Activated T-helper 2 cell treated with anti-CD3 and anti-CD28 coated beads, Interferon-gamma antibody, Interleukin-2, Interleukin-4, amounts not matched to agents 10 μg/mL and 5 μg/mL and 100 μg/mL, durations not matched to agents 14 hours and 24 hours and 36 hours (primary cell): ENCODE measurements at regions not wholly inside any gene's neighbourhood (a gene's known extent, or its start where the extent isn't known, plus 50 kb on each side); places are given as distances from the start of the nearest gene placed in this dataset.
"Not testable (repeated sequence)": the region's sequence is repeated elsewhere in the genome, so short reads cannot be mapped to it uniquely, and the experiment has no call there.

ENCODE experiments used
- DNase-seq: peaks from one replicate; pipeline ENCODE4 v3.0.0; 2021; ENCODE audit warnings: low spot score
- H3K27ac Mint-ChIP-seq: one replicate; pipeline ENCODE4 v1.8.0; 2021; ENCODE audit warnings: mixed read lengths
- H3K27me3 Mint-ChIP-seq: one replicate; pipeline ENCODE4 v1.8.0; 2021; ENCODE audit warnings: low read depth, mixed read lengths
- H3K36me3 Mint-ChIP-seq: one replicate; pipeline ENCODE4 v1.8.0; 2021; ENCODE audit warnings: low read depth, mixed read lengths
- H3K4me1 Mint-ChIP-seq: one replicate; pipeline ENCODE4 v1.8.0; 2021; ENCODE audit warnings: low read depth, mixed read lengths
- H3K4me3 Mint-ChIP-seq: one replicate; pipeline ENCODE4 v1.8.0; 2021; ENCODE audit warnings: low read depth, mild to moderate bottlenecking, moderate library complexity, mixed read lengths
- H3K9me3 Mint-ChIP-seq: one replicate; pipeline ENCODE4 v1.8.0; 2021; ENCODE audit warnings: mixed read lengths
- intact Hi-C: fragments of 100-400 bp; cut with micrococcal nuclease; formaldehyde crosslinking; loops from one replicate; pipeline ENCODE4 v1.15.1; 2023

DNA sequence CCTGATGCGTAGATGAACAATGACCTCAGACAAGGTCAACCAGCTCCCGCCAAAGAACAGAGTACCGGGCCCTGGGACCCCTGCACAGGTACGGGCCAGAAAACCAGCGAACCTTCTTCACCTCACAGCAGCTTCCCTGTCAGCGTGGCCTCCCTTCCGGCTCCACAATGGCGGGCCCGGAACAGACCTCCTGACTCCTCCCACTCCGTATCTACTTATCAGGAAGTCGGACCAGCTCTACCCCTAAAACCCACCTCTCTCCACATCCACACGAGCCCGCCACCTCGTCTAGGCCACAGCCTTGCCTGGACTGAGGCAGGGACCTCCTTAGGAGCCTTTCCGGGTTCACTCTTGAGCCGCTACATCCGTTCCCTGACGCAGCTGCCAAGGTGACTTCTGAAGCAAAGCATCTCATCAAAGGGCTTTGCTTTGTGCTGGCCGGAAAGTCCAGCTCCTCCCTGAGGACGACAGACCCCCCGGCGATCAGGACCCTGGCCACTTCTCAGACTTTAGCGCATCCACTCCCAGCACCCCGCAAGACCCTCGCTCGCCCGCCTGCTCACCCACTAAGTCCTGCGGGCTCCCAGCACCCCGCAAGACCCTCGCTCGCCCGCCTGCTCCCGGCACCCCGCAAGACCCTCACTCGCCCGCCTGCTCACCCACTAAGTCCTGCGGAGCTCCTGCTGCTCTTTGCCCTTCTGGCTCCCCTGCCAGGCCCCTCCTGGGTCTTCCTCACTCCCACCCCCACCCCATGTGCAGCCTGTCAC lies 308.3 kb upstream of the FOXQ1 start:
- Mint-ChIP-seq H3K4me1 (no peaks in the 10 kb centered on the region), H3K36me3 (no peaks in the 10 kb centered on the region), H3K9me3 (no peaks in the 10 kb centered on the region), H3K27ac (no peak overlapping the region), H3K27me3 (no peaks in the 10 kb centered on the region), H3K4me3 (no peak overlapping the region)
- no peak for DNase-seq
- intact Hi-C loops, result no loop called here

- H3K36me3 Mint-ChIP-seq, result no peaks in the 10 kb centered on the region
- no peak overlapping the region for H3K4me3 Mint-ChIP-seq
- H3K27me3 Mint-ChIP-seq, result no peaks in the 10 kb centered on the region
- intact Hi-C loops, result no loop called here
- H3K27ac Mint-ChIP-seq, result no peak overlapping the region
- DNase-seq, result no peak
- no peaks in the 10 kb centered on the region for H3K4me1 Mint-ChIP-seq
- no peaks in the 10 kb centered on the region for H3K9me3 Mint-ChIP-seq
Measured at GRCh38 chr6:1002989-1003388, 308.9 kb upstream of the FOXQ1 start.

DNA sequence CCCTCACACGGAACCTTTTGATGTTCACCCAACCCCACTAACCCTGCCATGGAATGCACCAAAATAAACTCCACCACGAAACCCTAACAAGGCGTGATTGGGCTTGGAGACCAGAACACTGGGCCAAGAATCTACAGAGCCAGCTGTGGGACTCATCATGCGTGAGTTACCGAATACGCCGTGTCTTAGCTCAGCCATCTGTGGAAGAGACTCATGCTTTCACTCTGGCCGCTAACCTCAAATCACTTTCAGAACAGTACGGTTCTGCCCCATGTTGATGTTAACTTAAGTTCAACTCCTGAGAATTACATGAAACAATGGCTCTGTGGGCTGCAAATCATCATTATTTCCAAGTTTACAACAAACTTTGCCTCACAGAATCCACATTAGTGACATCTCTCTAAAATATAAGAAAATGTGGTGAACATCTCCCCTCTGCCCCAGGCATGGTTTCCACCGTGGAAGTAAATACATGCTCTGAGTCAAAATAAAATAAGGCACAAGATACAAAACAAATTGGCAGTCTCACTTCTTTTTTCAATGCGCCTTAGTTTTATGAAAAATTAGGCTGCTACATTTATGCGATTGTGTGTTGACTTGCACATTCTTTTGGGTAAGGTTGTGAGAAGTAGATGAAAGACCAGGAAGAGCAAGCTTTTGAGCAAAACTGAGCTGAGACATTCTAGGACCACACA lies 308.9 kb upstream of the EXOC2 start:
- intact Hi-C loops, result no loop called here
- DNase-seq, result no peak
- no peaks in the 10 kb centered on the region for H3K9me3 Mint-ChIP-seq
- no peak overlapping the region for H3K27ac Mint-ChIP-seq
- H3K4me1 Mint-ChIP-seq, result no peaks in the 10 kb centered on the region
- H3K27me3 Mint-ChIP-seq, result no peaks in the 10 kb centered on the region
- H3K4me3 Mint-ChIP-seq, result no peak overlapping the region
- H3K36me3 Mint-ChIP-seq, result no peaks in the 10 kb centered on the region

DNA sequence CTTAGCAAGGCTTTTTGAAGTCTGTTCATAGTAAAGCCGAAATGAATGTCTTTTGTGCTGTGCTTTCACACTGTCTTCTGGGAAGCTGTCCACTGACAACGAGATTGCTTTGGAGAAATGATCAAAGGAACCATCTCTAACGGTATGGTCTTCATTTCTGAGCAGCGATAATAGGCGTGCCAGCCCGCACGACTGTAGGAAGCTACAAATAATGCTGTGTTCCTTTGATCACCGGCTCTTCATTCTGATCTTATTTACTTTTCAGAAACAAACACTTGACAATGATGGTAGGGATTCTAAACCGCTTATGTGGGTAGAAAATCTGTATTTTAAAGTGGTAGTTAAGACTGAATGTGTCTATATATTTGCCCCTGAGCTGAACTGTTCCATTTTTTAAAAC lies 306.6 kb upstream of the EXOC2 start:
- no peak overlapping the region for H3K27ac Mint-ChIP-seq
- H3K9me3 Mint-ChIP-seq, result no peaks in the 10 kb centered on the region
- DNase-seq, result no peak
- no peaks in the 10 kb centered on the region for H3K36me3 Mint-ChIP-seq
- intact Hi-C loops, result no loop called here
- H3K4me1 Mint-ChIP-seq, result no peaks in the 10 kb centered on the region
- H3K4me3 Mint-ChIP-seq, result no peak overlapping the region
- H3K27me3 Mint-ChIP-seq, result no peaks in the 10 kb centered on the region

GRCh38 chr6:998551-998950 lies 305.6 kb upstream of the EXOC2 start:
- Mint-ChIP-seq H3K27ac (no peak overlapping the region), H3K36me3 (no peaks in the 10 kb centered on the region), H3K4me3 (no peak overlapping the region), H3K27me3 (no peaks in the 10 kb centered on the region), H3K9me3 (no peaks in the 10 kb centered on the region), H3K4me1 (no peaks in the 10 kb centered on the region)
- intact Hi-C loops, result no loop called here
- DNase-seq, result no peak

GRCh38 chr6:996271-996852 lies 303.4 kb upstream of the EXOC2 start:
- Mint-ChIP-seq H3K4me3 (no peak overlapping the region), H3K27ac (no peak overlapping the region), H3K27me3 (peaks cover 4% of the 10 kb centered on the region), H3K36me3 (no peaks in the 10 kb centered on the region), H3K4me1 (no peaks in the 10 kb centered on the region), H3K9me3 (no peaks in the 10 kb centered on the region)
- DNase-seq, result no peak
- intact Hi-C loops, result no loop called here

- intact Hi-C loops, result no loop called here
- Mint-ChIP-seq H3K27me3 (peaks cover 15% of the 10 kb centered on the region), H3K27ac (no peak overlapping the region), H3K36me3 (no peaks in the 10 kb centered on the region), H3K9me3 (no peaks in the 10 kb centered on the region), H3K4me1 (no peaks in the 10 kb centered on the region), H3K4me3 (no peak overlapping the region)
- no peak for DNase-seq
Measured at GRCh38 chr6:991192-991591, 298.3 kb upstream of the EXOC2 start.

DNA sequence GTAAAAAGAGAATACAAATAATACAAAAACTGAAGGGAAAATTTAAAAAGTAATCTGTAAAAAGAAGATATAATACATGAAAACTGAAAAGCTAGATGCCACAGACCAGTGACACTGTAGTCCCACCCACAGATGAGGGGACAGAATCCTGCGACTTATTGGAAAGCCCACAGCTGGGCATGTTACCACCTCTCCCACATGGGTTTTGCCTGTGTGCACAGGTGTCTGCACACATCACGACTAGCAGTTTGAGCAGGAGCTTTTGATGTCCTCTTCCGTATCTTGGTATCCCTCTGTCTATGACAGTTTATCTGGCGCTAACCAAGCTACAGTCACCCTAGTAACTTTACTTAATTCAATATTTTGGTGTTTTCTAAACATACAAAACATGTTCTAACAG lies 291.1 kb upstream of the EXOC2 start:
- no peaks in the 10 kb centered on the region for H3K36me3 Mint-ChIP-seq
- intact Hi-C loops, result no loop called here
- peaks cover 15% of the 10 kb centered on the region for H3K27me3 Mint-ChIP-seq
- H3K9me3 Mint-ChIP-seq, result no peaks in the 10 kb centered on the region
- DNase-seq, result no peak
- H3K27ac Mint-ChIP-seq, result no peak overlapping the region
- no peaks in the 10 kb centered on the region for H3K4me1 Mint-ChIP-seq
- H3K4me3 Mint-ChIP-seq, result no peak overlapping the region

DNA sequence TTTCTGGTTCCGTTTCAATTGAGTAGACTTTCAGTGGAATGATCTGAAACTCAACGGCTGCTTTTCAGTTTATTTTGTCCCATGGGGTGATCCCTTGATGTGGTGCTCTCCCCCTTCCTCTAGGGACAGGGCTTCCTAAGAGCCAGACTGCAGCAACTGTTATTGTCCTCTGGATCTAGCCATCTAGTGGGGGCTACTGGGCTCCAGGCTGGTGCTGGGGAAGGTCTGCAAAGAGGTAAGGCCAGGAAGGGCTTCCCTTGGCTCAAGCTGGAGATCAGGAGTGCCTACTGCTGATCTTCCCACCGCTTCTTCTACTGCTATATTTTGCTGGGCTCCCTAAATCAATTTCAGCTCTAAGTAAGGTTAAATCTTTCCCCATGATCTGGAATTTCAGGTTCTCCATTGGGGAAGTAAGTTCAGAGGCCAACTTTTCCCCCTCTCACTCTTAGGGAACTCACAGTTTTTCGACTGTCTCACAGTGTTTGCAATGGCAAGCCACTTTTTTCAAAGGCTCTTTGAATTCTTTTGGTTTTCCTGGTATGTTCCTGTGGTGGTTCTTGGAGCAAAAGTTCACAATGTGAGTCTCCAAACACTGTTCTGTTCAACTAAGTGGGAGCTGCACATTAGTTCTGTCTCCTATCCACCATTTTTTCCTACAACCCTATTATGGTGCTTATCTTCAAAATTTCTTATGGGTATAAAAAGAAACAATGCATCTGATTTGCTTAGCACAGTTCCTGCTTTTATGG lies 286.2 kb upstream of the EXOC2 start:
- H3K36me3 Mint-ChIP-seq, result no peaks in the 10 kb centered on the region
- peaks cover 4% of the 10 kb centered on the region for H3K9me3 Mint-ChIP-seq
- H3K27ac Mint-ChIP-seq, result no peak overlapping the region
- intact Hi-C loops, result no loop called here
- H3K4me3 Mint-ChIP-seq, result no peak overlapping the region
- H3K4me1 Mint-ChIP-seq, result no peaks in the 10 kb centered on the region
- DNase-seq, result no peak
- peaks cover 17% of the 10 kb centered on the region for H3K27me3 Mint-ChIP-seq

- H3K4me3 Mint-ChIP-seq, H3K27ac Mint-ChIP-seq, H3K4me1 Mint-ChIP-seq, intact Hi-C loops, H3K9me3 Mint-ChIP-seq, DNase-seq, H3K36me3 Mint-ChIP-seq: not testable (repeated sequence)
- peaks cover 13% of the 10 kb centered on the region for H3K27me3 Mint-ChIP-seq
Measured at GRCh38 chr6:977226-977625, 284.3 kb upstream of the EXOC2 start.

DNA sequence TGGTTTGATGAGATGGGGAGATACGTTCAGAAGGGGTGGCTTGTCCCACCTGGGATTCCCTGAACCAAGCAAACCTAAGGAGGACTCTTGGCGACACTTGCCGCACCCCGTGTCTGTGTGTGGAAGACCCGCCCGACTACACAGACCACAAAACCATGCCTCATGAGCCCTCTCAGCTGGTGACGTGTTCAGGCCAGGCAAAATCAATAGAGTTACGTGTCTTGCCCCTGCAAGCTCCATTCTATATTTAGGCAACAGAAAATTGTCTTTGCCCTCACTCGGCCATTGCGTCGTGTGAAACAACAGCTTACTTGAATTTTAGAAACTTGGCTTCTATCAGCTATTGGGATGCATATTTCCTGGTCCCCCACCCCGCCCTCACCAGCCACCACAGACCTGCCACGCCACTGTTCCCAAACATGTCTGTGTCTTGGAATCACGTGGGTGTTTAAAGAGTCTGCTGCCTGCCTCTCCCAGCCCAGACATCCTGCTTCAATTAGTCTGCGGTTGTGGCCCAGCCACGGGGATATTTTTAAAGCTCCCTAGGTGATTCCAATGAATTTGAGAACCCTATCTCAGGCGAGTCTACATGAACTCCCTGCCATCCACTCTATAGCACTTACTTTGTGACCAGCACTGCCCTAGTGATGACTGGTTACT lies 279.2 kb upstream of the EXOC2 start:
- no peak overlapping the region for H3K27ac Mint-ChIP-seq
- no peak overlapping the region for H3K4me3 Mint-ChIP-seq
- DNase-seq, result no peak
- no peaks in the 10 kb centered on the region for H3K27me3 Mint-ChIP-seq
- H3K36me3 Mint-ChIP-seq, result no peaks in the 10 kb centered on the region
- peaks cover 4% of the 10 kb centered on the region for H3K9me3 Mint-ChIP-seq
- no peaks in the 10 kb centered on the region for H3K4me1 Mint-ChIP-seq
- intact Hi-C loops, result no loop called here

- DNase-seq, result no peak
- Mint-ChIP-seq H3K4me3 (no peak overlapping the region), H3K27ac (no peak overlapping the region), H3K9me3 (no peaks in the 10 kb centered on the region), H3K27me3 (peaks cover 7% of the 10 kb centered on the region), H3K4me1 (no peaks in the 10 kb centered on the region), H3K36me3 (no peaks in the 10 kb centered on the region)
- intact Hi-C loops, result no loop called here
Measured at GRCh38 chr6:968791-969190, 275.9 kb upstream of the EXOC2 start.
